GM23338 (cell line): ENCODE measurements at regions not wholly inside any gene's neighbourhood (a gene's known extent, or its start where the extent isn't known, plus 50 kb on each side); places are given as distances from the start of the nearest gene placed in this dataset.

Experiments used
- ATAC-seq: fragments of 200-7000 bp; cut with Tn5 transposase; 3 replicates; pipeline ENCODE4 v1.9.1; 2020
- DNase-seq: peaks from one replicate; pipeline ENCODE4 v3.0.0-alpha.2; 2015; ENCODE audit warnings: low spot score
- H2AFZ ChIP-seq: fragments of 200-600 bp; sonication (generic); 2 replicates; pipeline ENCODE4 v1.8.0; 2016; ENCODE audit warnings: antibody characterized with exemption, mild to moderate bottlenecking, moderate library complexity
- H3F3A ChIP-seq: fragments of 200-600 bp; sonication (generic); replicated peaks from 2 replicates; pipeline ENCODE4 v1.8.0; 2017; ENCODE audit warnings: antibody characterized with exemption, mixed run types, low read depth
- H3K27ac ChIP-seq: fragments of 200-600 bp; sonication (generic); 2 replicates; pipeline ENCODE4 v1.6.1; 2016; ENCODE audit warnings: low read depth
- H3K27me3 ChIP-seq: fragments of 200-600 bp; sonication (generic); 2 replicates; pipeline ENCODE4 v1.8.0; 2016; ENCODE audit warnings: mild to moderate bottlenecking, mixed run types, moderate library complexity; ENCODE audit not compliant: insufficient read depth
- H3K36me3 ChIP-seq: fragments of 200-600 bp; sonication (generic); 2 replicates; pipeline ENCODE4 v1.8.0; 2016; ENCODE audit warnings: mild to moderate bottlenecking; ENCODE audit not compliant: insufficient read depth
- H3K4me1 ChIP-seq: fragments of 200-600 bp; sonication (generic); 2 replicates; pipeline ENCODE4 v1.8.0; 2016; ENCODE audit warnings: mild to moderate bottlenecking, moderate library complexity; ENCODE audit not compliant: insufficient read depth
- H3K4me2 ChIP-seq: fragments of 200-600 bp; sonication (generic); 2 replicates; pipeline ENCODE4 v1.7.1; 2017; ENCODE audit warnings: mixed run types
- H3K4me3 ChIP-seq: fragments of 200-600 bp; sonication (generic); 2 replicates; pipeline ENCODE4 v1.6.1; 2016; ENCODE audit warnings: mixed run types
- H3K79me2 ChIP-seq: fragments of 200-600 bp; sonication (generic); replicated peaks from 2 replicates; pipeline ENCODE4 v1.8.0; 2017; ENCODE audit warnings: mild to moderate bottlenecking; ENCODE audit not compliant: insufficient read depth
- H3K9me2 ChIP-seq: fragments of 200-600 bp; sonication (generic); 2 replicates; pipeline ENCODE4 v1.8.0; 2017; ENCODE audit not compliant: insufficient read depth
- H4K20me1 ChIP-seq: fragments of 200-600 bp; sonication (generic); replicated peaks from 2 replicates; pipeline ENCODE4 v1.8.0; 2017; ENCODE audit warnings: mild to moderate bottlenecking; ENCODE audit not compliant: insufficient read depth
- H3K27ac Mint-ChIP-seq: 2 replicates; pipeline ENCODE4 v1.8.0; 2020; ENCODE audit warnings: inconsistent platforms, mild to moderate bottlenecking, moderate library complexity, mixed read lengths
- H3K27me3 Mint-ChIP-seq: 3 replicates; pipeline ENCODE4 v1.8.0; 2022; ENCODE audit warnings: low read depth, mild to moderate bottlenecking, moderate library complexity, mixed read lengths, inconsistent platforms; ENCODE audit not compliant: insufficient read depth, poor library complexity
- H3K36me3 Mint-ChIP-seq: 3 replicates; pipeline ENCODE4 v1.8.0; 2021; ENCODE audit warnings: low read depth, mild to moderate bottlenecking, inconsistent platforms, moderate library complexity, mixed read lengths
- H3K4me1 Mint-ChIP-seq: 3 replicates; pipeline ENCODE4 v1.8.0; 2020; ENCODE audit warnings: mild to moderate bottlenecking, inconsistent platforms, mixed read lengths
- H3K4me3 Mint-ChIP-seq: 3 replicates; pipeline ENCODE4 v1.8.0; 2021; ENCODE audit warnings: moderate library complexity, mild to moderate bottlenecking, inconsistent platforms, mixed read lengths
- H3K9me3 Mint-ChIP-seq: 3 replicates; pipeline ENCODE4 v1.8.0; 2020; ENCODE audit warnings: moderate library complexity, mild to moderate bottlenecking, inconsistent platforms, mixed read lengths
- CREB1 ChIP-seq: fragments of 250-450 bp; sonication (Bioruptor Pico); IDR thresholded peaks from 2 replicates; pipeline ENCODE4 v1.5.0; 2020; ENCODE audit warnings: low read depth, mild to moderate bottlenecking, moderate library complexity
- ETS1 ChIP-seq: IDR thresholded peaks from 2 replicates; pipeline ENCODE4 v1.6.1; 2016; ENCODE audit warnings: antibody characterized with exemption
- EZH2 ChIP-seq: fragments of 200-600 bp; sonication (generic); IDR thresholded peaks from one replicate; pipeline ENCODE4 v1.8.0; 2017; ENCODE audit warnings: antibody characterized with exemption, mild to moderate bottlenecking, low read depth; ENCODE audit not compliant: unreplicated experiment
- EZH2phosphoT487 ChIP-seq: fragments of 200-600 bp; sonication (generic); IDR thresholded peaks from one replicate; pipeline ENCODE4 v1.8.1; 2018; ENCODE audit warnings: antibody characterized with exemption; ENCODE audit not compliant: unreplicated experiment
- JUNB ChIP-seq: IDR thresholded peaks from one replicate; pipeline ENCODE4 v1.6.1; 2016; ENCODE audit warnings: antibody characterized with exemption; ENCODE audit not compliant: unreplicated experiment
- NANOG ChIP-seq: IDR thresholded peaks from 2 replicates; pipeline ENCODE4 v1.6.1; 2016; ENCODE audit warnings: antibody characterized with exemption, borderline replicate concordance
- POLR2AphosphoS5 ChIP-seq: IDR thresholded peaks from 2 replicates; pipeline ENCODE4 v1.6.1; 2016; ENCODE audit warnings: antibody characterized with exemption, low read depth
- REST ChIP-seq: IDR thresholded peaks from one replicate; pipeline ENCODE4 v1.6.1; 2018; ENCODE audit warnings: antibody characterized with exemption; ENCODE audit not compliant: unreplicated experiment
- STAT1 ChIP-seq: IDR thresholded peaks from one replicate; pipeline ENCODE4 v1.6.1; 2016; ENCODE audit warnings: antibody characterized with exemption; ENCODE audit not compliant: unreplicated experiment
- ZNF114 ChIP-seq: fragments of 250-450 bp; sonication (Bioruptor Pico); IDR thresholded peaks from 2 replicates; pipeline ENCODE4 v1.5.0; 2020; ENCODE audit warnings: mild to moderate bottlenecking, moderate library complexity
- ZNF331 ChIP-seq: fragments of 250-450 bp; sonication (Bioruptor Pico); IDR thresholded peaks from 2 replicates; pipeline ENCODE4 v1.5.0; 2020; ENCODE audit warnings: low read depth, mild to moderate bottlenecking, moderate library complexity
- ZNF462 ChIP-seq: fragments of 250-450 bp; sonication (Bioruptor Pico); IDR thresholded peaks from 2 replicates; pipeline ENCODE4 v1.5.0; 2020; ENCODE audit warnings: mild to moderate bottlenecking, moderate library complexity
- TF ChIP-seq, protein P1 (sequence below), 2 experiments: fragments of 200-600 bp in 1 of 2; sonication (generic) in 1 of 2; conservative IDR thresholded peaks; 2 replicates each; pipeline versions ENCODE4 v1.5.1 to v1.6.1; 2016 to 2017; ENCODE audit warnings: antibody characterized with exemption in 2 of 2, low read depth in 2 of 2, mild to moderate bottlenecking in 2 of 2, moderate library complexity in 1 of 2

DNA sequence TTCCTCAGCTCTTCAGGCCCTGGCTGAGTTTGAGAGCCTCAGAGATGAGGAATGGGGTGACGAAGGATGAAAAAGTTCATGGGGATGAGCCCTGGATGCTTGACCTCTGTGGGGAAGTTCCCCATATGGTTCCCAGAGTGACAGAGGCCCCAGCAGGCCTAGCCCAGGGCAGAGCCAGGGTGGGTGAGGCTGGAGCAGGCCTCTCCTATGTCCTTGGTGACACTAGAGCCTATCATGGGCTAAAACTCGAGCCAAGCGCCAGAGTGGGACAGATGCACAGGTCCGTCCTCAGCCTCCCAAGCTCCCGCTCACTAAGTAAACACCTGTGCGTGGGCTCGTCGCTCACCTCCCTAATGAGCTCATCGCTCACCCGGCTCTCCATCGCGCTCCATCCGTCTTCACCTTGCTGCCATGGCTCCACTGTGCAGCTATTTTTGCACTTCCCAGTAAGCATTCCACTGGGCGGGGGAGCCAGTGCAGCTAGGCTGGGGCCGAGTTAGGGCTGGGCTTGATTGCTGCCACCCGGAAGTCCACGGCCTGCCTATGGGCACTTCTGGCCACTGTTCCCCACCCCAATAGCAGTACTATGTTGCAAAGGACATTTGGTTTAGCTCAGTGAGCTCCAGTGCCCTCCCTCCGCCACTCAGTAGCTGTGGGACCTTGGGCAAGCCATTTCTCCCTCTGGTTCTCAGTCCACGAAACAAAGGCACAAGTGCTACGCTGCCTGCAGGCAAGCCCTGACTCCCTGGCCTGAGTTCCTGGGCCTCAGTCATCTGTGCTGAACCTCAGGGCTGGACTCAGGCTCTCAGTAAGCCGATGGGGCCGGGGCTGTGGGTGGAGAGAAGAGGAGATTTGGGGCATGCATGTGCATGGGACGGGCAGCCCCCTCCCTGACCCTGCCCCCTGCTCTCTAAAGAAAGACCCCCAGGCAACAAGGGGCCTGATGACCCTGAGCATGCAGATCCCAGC is 117.3 kb upstream of the PCBD1 start:
- Histone ChIP-seq H2AFZ (no peak overlapping the region), H3K4me2 (no peak overlapping the region), H3K36me3 (no peaks in the 10 kb centered on the region), H3K4me3 (no peak overlapping the region), H3K9me2 (peaks cover 13% of the 10 kb centered on the region), H3F3A (no peaks in the 10 kb centered on the region), H3K79me2 (no peaks in the 10 kb centered on the region), H3K4me1 (peaks cover 7% of the 10 kb centered on the region; the same call in 1 of the 2 replicates), H3K27me3 (no peaks in the 10 kb centered on the region), H4K20me1 (no peaks in the 10 kb centered on the region), H3K27ac (no peak overlapping the region)
- TF ChIP-seq EZH2 (no peak), NANOG (no peak), REST (no peak), CREB1 (CRISPR knock-in tag) (no peak), ZNF462 (CRISPR knock-in tag) (no peak), STAT1 (no peak), ZNF114 (CRISPR knock-in tag) (no peak), EZH2phosphoT487 (no peak), JUNB (no peak), ETS1 (no peak), POLR2AphosphoS5 (no peak), ZNF331 (CRISPR knock-in tag) (no peak)
- TF ChIP-seq, protein P1, sequence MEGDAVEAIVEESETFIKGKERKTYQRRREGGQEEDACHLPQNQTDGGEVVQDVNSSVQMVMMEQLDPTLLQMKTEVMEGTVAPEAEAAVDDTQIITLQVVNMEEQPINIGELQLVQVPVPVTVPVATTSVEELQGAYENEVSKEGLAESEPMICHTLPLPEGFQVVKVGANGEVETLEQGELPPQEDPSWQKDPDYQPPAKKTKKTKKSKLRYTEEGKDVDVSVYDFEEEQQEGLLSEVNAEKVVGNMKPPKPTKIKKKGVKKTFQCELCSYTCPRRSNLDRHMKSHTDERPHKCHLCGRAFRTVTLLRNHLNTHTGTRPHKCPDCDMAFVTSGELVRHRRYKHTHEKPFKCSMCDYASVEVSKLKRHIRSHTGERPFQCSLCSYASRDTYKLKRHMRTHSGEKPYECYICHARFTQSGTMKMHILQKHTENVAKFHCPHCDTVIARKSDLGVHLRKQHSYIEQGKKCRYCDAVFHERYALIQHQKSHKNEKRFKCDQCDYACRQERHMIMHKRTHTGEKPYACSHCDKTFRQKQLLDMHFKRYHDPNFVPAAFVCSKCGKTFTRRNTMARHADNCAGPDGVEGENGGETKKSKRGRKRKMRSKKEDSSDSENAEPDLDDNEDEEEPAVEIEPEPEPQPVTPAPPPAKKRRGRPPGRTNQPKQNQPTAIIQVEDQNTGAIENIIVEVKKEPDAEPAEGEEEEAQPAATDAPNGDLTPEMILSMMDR (conservative IDR thresholded peaks at IDR 0.05; ENCODE audit: low read depth in 2 of 2): no peak
- Mint-ChIP-seq H3K4me3 (no peak overlapping the region), H3K27me3 (peaks cover 5% of the 10 kb centered on the region), H3K9me3 (no peaks in the 10 kb centered on the region), H3K36me3 (no peaks in the 10 kb centered on the region; the same call in 2 of the 3 replicates), H3K4me1 (peaks cover 12% of the 10 kb centered on the region), H3K27ac (no peak overlapping the region)
- no peak for DNase-seq
- ATAC-seq: peak; percentile 17; the same call in 2 of the 3 replicates
